ENCODE measurements at regions not wholly inside any gene's neighbourhood (a gene's known extent, or its start where the extent isn't known, plus 50 kb on each side); places are given as distances from the start of the nearest gene placed in this dataset.

- TF ChIP-seq CTCF (IDR thresholded peaks at IDR 0.05; ENCODE audit: insufficient read depth, missing control alignments), result no peak
- DNase-seq (ENCODE audit: insufficient read length, low spot score), result no peak
- FAIRE-seq, result no peak
Measured at GRCh38 chr4:175147233-175147632, 229.1 kb downstream of the ADAM29 start.

- no peak for TF ChIP-seq CTCF (IDR thresholded peaks at IDR 0.05; ENCODE audit: insufficient read depth, missing control alignments)
- DNase-seq (ENCODE audit: insufficient read length, low spot score), result no peak
- no peak for FAIRE-seq
Measured at GRCh38 chr4:175166020-175166419, 247.9 kb downstream of the ADAM29 start.

GRCh38 chr4:175176710-175177109 is 258.6 kb downstream of the ADAM29 start:
- TF ChIP-seq CTCF (IDR thresholded peaks at IDR 0.05; ENCODE audit: insufficient read depth, missing control alignments), result no peak

GRCh38 chr4:175190654-175191053 is 272.5 kb downstream of the ADAM29 start:
- no peak for TF ChIP-seq CTCF (IDR thresholded peaks at IDR 0.05; ENCODE audit: insufficient read depth, missing control alignments)
- FAIRE-seq, result no peak
- no peak for DNase-seq (ENCODE audit: insufficient read length, low spot score)

More at GRCh38 chr4:175176710-175177109, 258.6 kb downstream of the ADAM29 start:
- no peak for DNase-seq (ENCODE audit: insufficient read length, low spot score)
- no peak for FAIRE-seq

GRCh38 chr4:175198056-175198455 is 279.9 kb downstream of the ADAM29 start:
- no peak for TF ChIP-seq CTCF (IDR thresholded peaks at IDR 0.05; ENCODE audit: insufficient read depth, missing control alignments)
- no peak for DNase-seq (ENCODE audit: insufficient read length, low spot score)
- no peak for FAIRE-seq

- DNase-seq (ENCODE audit: insufficient read length, low spot score) (no peak), FAIRE-seq (no peak)
- no peak for TF ChIP-seq CTCF (IDR thresholded peaks at IDR 0.05; ENCODE audit: insufficient read depth, missing control alignments)
Measured at GRCh38 chr4:175215208-175215607, 297.1 kb downstream of the ADAM29 start.

- no peak for DNase-seq (ENCODE audit: insufficient read length, low spot score)
- no peak for FAIRE-seq
- TF ChIP-seq CTCF (IDR thresholded peaks at IDR 0.05; ENCODE audit: insufficient read depth, missing control alignments), result no peak
Measured at GRCh38 chr4:175215657-175216056, 297.5 kb downstream of the ADAM29 start.

All from D721Med (cell line).